OCI-LY3 (cell line): ENCODE measurements at regions not wholly inside any gene's neighbourhood (a gene's known extent, or its start where the extent isn't known, plus 50 kb on each side); places are given as distances from the start of the nearest gene placed in this dataset.

Source experiments
- H2AFZ ChIP-seq: fragments of 200-600, 300-600 bp; shearing (Covaris generic); 2 replicates; pipeline ENCODE4 v1.6.0; 2014; ENCODE audit warnings: antibody characterized with exemption, low read depth, low read length
- H3K27ac ChIP-seq: fragments of 200-600, 300-600 bp; sonication (generic); 2 replicates; pipeline ENCODE4 v1.5.1; 2014; ENCODE audit warnings: mild to moderate bottlenecking, low read length, moderate library complexity, mixed read lengths
- H3K27me3 ChIP-seq: fragments of 200-600, 300-600 bp; sonication (generic); 2 replicates; pipeline ENCODE4 v1.6.1; 2014; ENCODE audit warnings: low read depth, low read length, mixed read lengths
- H3K36me3 ChIP-seq: fragments of 200-600, 300-600 bp; sonication (generic); replicated peaks from 2 replicates; pipeline ENCODE3; 2014; ENCODE audit warnings: low read depth, low read length, mixed read lengths
- H3K4me1 ChIP-seq: fragments of 300-600, 200-600 bp; sonication (generic); 2 replicates; pipeline ENCODE4 v1.6.1; 2014; ENCODE audit warnings: low read length, mixed read lengths
- H3K4me2 ChIP-seq: fragments of 200-600, 300-600 bp; sonication (generic); 2 replicates; pipeline ENCODE4 v1.6.1; 2014; ENCODE audit warnings: low read length, mixed read lengths
- H3K4me3 ChIP-seq: fragments of 300-600, 200-600 bp; sonication (generic); 2 replicates; pipeline ENCODE4 v1.5.1; 2014; ENCODE audit warnings: antibody characterized with exemption, mild to moderate bottlenecking, low read length, moderate library complexity
- H3K79me2 ChIP-seq: fragments of 300-600, 200-600 bp; shearing (Covaris generic); 2 replicates; pipeline ENCODE4 v1.6.1; 2014; ENCODE audit warnings: mild to moderate bottlenecking, low read length, mixed read lengths
- H3K9ac ChIP-seq: fragments of 300-600, 200-600 bp; shearing (Covaris generic); 2 replicates; pipeline ENCODE4 v1.6.0; 2014; ENCODE audit warnings: mild to moderate bottlenecking, low read length, moderate library complexity
- H3K9me3 ChIP-seq: fragments of 200-600, 300-600 bp; shearing (Covaris generic); 2 replicates; pipeline ENCODE4 v1.6.1; 2014; ENCODE audit warnings: low read length, mixed read lengths; ENCODE audit not compliant: insufficient read depth
- H4K20me1 ChIP-seq: fragments of 200-600, 300-600 bp; sonication (generic); 2 replicates; pipeline ENCODE4 v1.6.1; 2016; ENCODE audit warnings: low read length, mixed read lengths; ENCODE audit not compliant: insufficient read depth
- EZH2phosphoT487 ChIP-seq: fragments of 200-600 bp; shearing (Covaris generic); IDR thresholded peaks from 2 replicates; pipeline ENCODE4 v1.6.1; 2018; ENCODE audit warnings: antibody characterized with exemption, mixed run types, low read depth
- TF ChIP-seq, protein P1 (sequence below): fragments of 200-600, 300-600 bp; sonication (generic); IDR thresholded peaks from 2 replicates; pipeline ENCODE4 v1.5.1; 2014; ENCODE audit warnings: antibody characterized with exemption, low read length, low read depth

- H3K79me2 ChIP-seq, result no peaks in the 10 kb centered on the region
- no peak overlapping the region for H3K9ac ChIP-seq
- H3K4me2 ChIP-seq, result no peak overlapping the region
- no peak overlapping the region for H3K4me3 ChIP-seq
- H2AFZ ChIP-seq, result no peak overlapping the region
- no peaks in the 10 kb centered on the region for H4K20me1 ChIP-seq
- H3K27me3 ChIP-seq, result no peaks in the 10 kb centered on the region
- peaks cover 51% of the 10 kb centered on the region for H3K4me1 ChIP-seq
- TF ChIP-seq, protein P1, sequence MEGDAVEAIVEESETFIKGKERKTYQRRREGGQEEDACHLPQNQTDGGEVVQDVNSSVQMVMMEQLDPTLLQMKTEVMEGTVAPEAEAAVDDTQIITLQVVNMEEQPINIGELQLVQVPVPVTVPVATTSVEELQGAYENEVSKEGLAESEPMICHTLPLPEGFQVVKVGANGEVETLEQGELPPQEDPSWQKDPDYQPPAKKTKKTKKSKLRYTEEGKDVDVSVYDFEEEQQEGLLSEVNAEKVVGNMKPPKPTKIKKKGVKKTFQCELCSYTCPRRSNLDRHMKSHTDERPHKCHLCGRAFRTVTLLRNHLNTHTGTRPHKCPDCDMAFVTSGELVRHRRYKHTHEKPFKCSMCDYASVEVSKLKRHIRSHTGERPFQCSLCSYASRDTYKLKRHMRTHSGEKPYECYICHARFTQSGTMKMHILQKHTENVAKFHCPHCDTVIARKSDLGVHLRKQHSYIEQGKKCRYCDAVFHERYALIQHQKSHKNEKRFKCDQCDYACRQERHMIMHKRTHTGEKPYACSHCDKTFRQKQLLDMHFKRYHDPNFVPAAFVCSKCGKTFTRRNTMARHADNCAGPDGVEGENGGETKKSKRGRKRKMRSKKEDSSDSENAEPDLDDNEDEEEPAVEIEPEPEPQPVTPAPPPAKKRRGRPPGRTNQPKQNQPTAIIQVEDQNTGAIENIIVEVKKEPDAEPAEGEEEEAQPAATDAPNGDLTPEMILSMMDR, result no peak; the same call in 1 of the 2 replicates
- TF ChIP-seq EZH2phosphoT487, result no peak
- no peaks in the 10 kb centered on the region for H3K36me3 ChIP-seq
- no peak overlapping the region for H3K27ac ChIP-seq
- no peaks in the 10 kb centered on the region for H3K9me3 ChIP-seq
These were observed 389.6 kb upstream of the DDHD1 start for GRCh38 chr14:53542732-53543131.

DNA sequence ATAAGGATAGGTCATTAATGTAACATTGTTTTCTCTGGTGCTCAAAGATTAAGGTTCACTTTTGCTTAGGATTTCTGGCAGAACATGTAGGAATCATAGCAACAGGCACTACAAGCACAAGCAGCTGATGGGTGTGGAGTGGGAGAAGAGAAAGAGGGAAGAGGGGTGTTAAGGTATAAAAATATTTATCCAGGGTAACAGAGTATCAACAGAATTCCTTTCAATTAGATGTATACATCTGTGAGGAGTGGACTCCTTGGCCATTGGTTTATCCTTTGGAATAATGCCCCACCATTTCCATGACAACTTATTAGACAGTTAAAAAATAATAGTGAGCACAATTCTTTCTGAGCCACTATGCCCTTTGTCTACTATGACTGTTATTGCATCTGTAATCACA, 388.3 kb upstream of the DDHD1 start:
- Histone ChIP-seq H3K9me3 (no peaks in the 10 kb centered on the region), H4K20me1 (no peaks in the 10 kb centered on the region), H3K27ac (no peak overlapping the region), H3K4me3 (no peak overlapping the region), H2AFZ (no peak overlapping the region), H3K79me2 (no peaks in the 10 kb centered on the region), H3K9ac (no peak overlapping the region), H3K4me2 (no peak overlapping the region), H3K36me3 (no peaks in the 10 kb centered on the region), H3K4me1 (peaks cover 41% of the 10 kb centered on the region), H3K27me3 (no peaks in the 10 kb centered on the region)
- TF ChIP-seq, protein P1, result no peak
- TF ChIP-seq EZH2phosphoT487, result no peak

DNA sequence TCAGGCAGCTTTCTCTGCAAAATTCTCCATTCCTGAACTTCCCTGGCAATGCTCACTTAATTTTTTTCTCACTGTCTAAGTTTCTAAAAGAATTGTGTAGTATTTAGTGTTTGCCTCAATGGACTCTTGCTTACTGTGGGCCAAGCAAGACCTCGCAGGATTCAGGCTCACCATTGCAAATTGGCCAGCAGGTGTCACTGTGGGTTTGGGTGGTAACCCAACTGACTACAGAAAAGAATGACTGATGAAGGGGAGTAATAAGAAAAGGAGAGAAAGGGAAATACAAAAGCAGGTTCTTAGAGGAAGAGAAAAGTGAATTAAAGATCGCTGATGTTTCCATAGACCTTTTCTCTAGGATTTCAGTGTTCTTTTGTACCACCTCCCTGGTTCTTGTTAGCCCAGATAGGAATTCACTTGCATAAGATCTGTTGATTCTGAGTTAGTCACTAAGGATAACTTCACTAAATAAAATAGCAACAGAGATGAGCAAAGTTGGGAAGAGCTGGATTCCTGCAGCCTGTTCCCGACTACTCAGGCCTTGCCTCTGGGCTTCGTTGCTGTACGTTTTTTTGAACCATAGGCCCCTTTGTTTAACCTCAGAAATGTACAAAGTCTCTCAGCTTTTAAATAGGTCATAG, 386.5 kb upstream of the DDHD1 start:
- Histone ChIP-seq H3K79me2 (no peaks in the 10 kb centered on the region), H3K27ac (no peak overlapping the region), H3K36me3 (no peaks in the 10 kb centered on the region), H3K9ac (peak overlapping the region; percentile 23; the same call in 1 of the 2 replicates), H3K27me3 (no peaks in the 10 kb centered on the region), H3K4me1 (peaks cover 28% of the 10 kb centered on the region), H4K20me1 (no peaks in the 10 kb centered on the region), H3K4me2 (peak overlapping the region; percentile 30), H3K4me3 (no peak overlapping the region), H3K9me3 (no peaks in the 10 kb centered on the region), H2AFZ (no peak overlapping the region)
- TF ChIP-seq, protein P1, result peak; percentile 93
- no peak for TF ChIP-seq EZH2phosphoT487

DNA sequence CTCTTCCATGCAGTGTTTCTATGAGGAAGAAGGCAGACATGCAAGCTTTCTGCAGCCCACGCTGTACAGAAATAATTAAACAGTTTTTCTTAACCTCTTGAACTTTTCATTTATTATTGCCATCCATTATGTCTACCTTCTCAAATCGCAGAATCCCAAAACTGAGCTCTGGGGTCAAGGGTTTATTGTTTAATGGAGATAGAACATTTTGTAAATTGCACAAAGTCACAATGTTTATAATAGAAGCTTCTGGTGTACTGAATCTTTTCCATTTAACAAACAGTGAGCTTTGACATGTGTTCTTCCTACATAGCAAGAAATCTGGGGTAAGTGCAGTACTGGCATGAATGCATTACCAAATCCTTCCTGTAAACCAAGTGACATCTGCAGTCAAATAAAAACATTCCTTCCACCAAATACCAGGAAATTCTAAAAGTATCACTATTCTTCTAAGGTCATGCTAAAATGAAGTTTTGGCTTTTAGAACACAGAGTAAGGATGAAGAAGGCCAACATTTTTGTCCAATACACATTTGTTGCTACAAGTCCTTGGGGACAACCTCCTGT, 385.3 kb upstream of the DDHD1 start:
- TF ChIP-seq EZH2phosphoT487, result no peak
- TF ChIP-seq, protein P1, result no peak
- Histone ChIP-seq H3K4me3 (no peak overlapping the region), H3K27ac (no peak overlapping the region), H4K20me1 (no peaks in the 10 kb centered on the region), H3K36me3 (no peaks in the 10 kb centered on the region), H3K79me2 (no peaks in the 10 kb centered on the region), H3K27me3 (no peaks in the 10 kb centered on the region), H2AFZ (no peak overlapping the region), H3K9ac (no peak overlapping the region), H3K4me2 (no peak overlapping the region), H3K9me3 (no peaks in the 10 kb centered on the region), H3K4me1 (peaks cover 16% of the 10 kb centered on the region)
